ENCODE measurements at regions not wholly inside any gene's neighbourhood (a gene's known extent, or its start where the extent isn't known, plus 50 kb on each side); places are given as distances from the start of the nearest gene placed in this dataset.

- Mint-ChIP-seq H3K4me3 (no peak overlapping the region), H3K27me3 (ENCODE audit: low read depth) (no peaks in the 10 kb centered on the region), H3K4me1 (peaks cover 11% of the 10 kb centered on the region), H3K36me3 (peaks cover 14% of the 10 kb centered on the region), H3K27ac (no peak overlapping the region), H3K9me3 (peaks cover 14% of the 10 kb centered on the region)
- ChIA-PET POLR2A (no interaction called here), CTCF (no interaction called here)
- DNase-seq (ENCODE audit: low spot score) (no peak), ATAC-seq (no peak)
- TF ChIP-seq FOXP4 (CRISPR knock-in tag; IDR thresholded peaks at IDR 0.05) (no peak), USF2 (CRISPR knock-in tag; IDR thresholded peaks at IDR 0.05) (no peak), NFYB (CRISPR knock-in tag; conservative IDR thresholded peaks at IDR 0.05; ENCODE audit: low read depth) (no peak), KAT7 (CRISPR knock-in tag; IDR thresholded peaks at IDR 0.05; ENCODE audit: borderline replicate concordance) (no peak), ETV6 (CRISPR knock-in tag; IDR thresholded peaks at IDR 0.05) (no peak), CREB1 (CRISPR knock-in tag; IDR thresholded peaks at IDR 0.05) (no peak), CDX4 (CRISPR knock-in tag; IDR thresholded peaks at IDR 0.05; ENCODE audit: borderline replicate concordance) (no peak), IRF1 (CRISPR knock-in tag; IDR thresholded peaks at IDR 0.05) (no peak), TP53 (CRISPR knock-in tag; IDR thresholded peaks at IDR 0.05) (no peak), CTCF (IDR thresholded peaks at IDR 0.05) (no peak), MYBL2 (CRISPR knock-in tag; IDR thresholded peaks at IDR 0.05) (no peak), FOXJ3 (CRISPR knock-in tag; IDR thresholded peaks at IDR 0.05; ENCODE audit: borderline replicate concordance) (no peak), ZNF317 (CRISPR knock-in tag; IDR thresholded peaks at IDR 0.05; ENCODE audit: borderline replicate concordance, low read depth) (no peak), AFF4 (CRISPR knock-in tag; IDR thresholded peaks at IDR 0.05; ENCODE audit: borderline replicate concordance) (no peak), ZNF219 (CRISPR knock-in tag; IDR thresholded peaks at IDR 0.05; ENCODE audit: borderline replicate concordance) (no peak), JUN (CRISPR knock-in tag; IDR thresholded peaks at IDR 0.05) (no peak)
Observed at GRCh38 chr1:83098131-83098530, 900.8 kb downstream of the TTLL7 start.

- H3K4me1 Mint-ChIP-seq = peaks cover 7% of the 10 kb centered on the region
- no peak for ATAC-seq
- H3K4me3 Mint-ChIP-seq = no peak overlapping the region
- no peak overlapping the region for H3K27ac Mint-ChIP-seq
- H3K9me3 Mint-ChIP-seq = peaks cover 14% of the 10 kb centered on the region
- H3K36me3 Mint-ChIP-seq = peaks cover 14% of the 10 kb centered on the region
- no peaks in the 10 kb centered on the region for H3K27me3 Mint-ChIP-seq (ENCODE audit: low read depth)
- ChIA-PET CTCF (no interaction called here), POLR2A (no interaction called here)
- no peak for DNase-seq (ENCODE audit: low spot score)
- TF ChIP-seq SMAD3 (CRISPR knock-in tag; IDR thresholded peaks at IDR 0.05; ENCODE audit: borderline replicate concordance) = no peak
- no peak for TF ChIP-seq GRHL2 (CRISPR knock-in tag; IDR thresholded peaks at IDR 0.05; ENCODE audit: insufficient replicate concordance, severe bottlenecking)
- no peak for TF ChIP-seq NR1H2 (CRISPR knock-in tag; IDR thresholded peaks at IDR 0.05)
- TF ChIP-seq ATF3 (CRISPR knock-in tag; conservative IDR thresholded peaks at IDR 0.05) = no peak
- no peak for TF ChIP-seq FOXJ3 (CRISPR knock-in tag; IDR thresholded peaks at IDR 0.05; ENCODE audit: borderline replicate concordance)
- no peak for TF ChIP-seq NR3C1 (CRISPR knock-in tag; conservative IDR thresholded peaks at IDR 0.05; ENCODE audit: low read depth)
Observed at GRCh38 chr1:83097715-83098114, 901.2 kb downstream of the TTLL7 start.
